ENCODE measurements at regions not wholly inside any gene's neighbourhood (a gene's known extent, or its start where the extent isn't known, plus 50 kb on each side); places are given as distances from the start of the nearest gene placed in this dataset.

DNA sequence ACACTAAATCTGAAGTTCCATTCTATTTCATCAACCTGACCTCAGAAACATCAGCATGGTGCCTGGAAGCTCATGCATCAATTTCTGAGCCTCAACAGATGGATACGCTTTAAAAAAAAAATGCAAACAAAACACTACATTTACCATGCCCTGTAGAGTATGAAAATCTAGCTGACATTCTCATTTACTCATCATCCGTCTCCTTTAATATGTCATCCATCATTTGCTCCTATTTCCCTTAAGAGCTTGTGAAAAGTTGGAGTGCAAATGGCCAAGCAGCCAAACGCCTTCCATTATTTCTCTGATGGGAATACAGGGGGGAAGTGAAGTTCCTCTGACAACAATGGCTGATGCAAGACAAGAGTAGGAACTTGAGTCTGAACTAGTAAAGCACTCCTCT is 295.0 kb downstream of the TGFB2 start:
- TF ChIP-seq, protein P1, sequence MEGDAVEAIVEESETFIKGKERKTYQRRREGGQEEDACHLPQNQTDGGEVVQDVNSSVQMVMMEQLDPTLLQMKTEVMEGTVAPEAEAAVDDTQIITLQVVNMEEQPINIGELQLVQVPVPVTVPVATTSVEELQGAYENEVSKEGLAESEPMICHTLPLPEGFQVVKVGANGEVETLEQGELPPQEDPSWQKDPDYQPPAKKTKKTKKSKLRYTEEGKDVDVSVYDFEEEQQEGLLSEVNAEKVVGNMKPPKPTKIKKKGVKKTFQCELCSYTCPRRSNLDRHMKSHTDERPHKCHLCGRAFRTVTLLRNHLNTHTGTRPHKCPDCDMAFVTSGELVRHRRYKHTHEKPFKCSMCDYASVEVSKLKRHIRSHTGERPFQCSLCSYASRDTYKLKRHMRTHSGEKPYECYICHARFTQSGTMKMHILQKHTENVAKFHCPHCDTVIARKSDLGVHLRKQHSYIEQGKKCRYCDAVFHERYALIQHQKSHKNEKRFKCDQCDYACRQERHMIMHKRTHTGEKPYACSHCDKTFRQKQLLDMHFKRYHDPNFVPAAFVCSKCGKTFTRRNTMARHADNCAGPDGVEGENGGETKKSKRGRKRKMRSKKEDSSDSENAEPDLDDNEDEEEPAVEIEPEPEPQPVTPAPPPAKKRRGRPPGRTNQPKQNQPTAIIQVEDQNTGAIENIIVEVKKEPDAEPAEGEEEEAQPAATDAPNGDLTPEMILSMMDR (IDR thresholded peaks at IDR 0.05; ENCODE audit: insufficient read depth, low read length, poor library complexity, severe bottlenecking), result no peak
- TF ChIP-seq EZH2phosphoT487 (conservative IDR thresholded peaks at IDR 0.05; ENCODE audit: low read length), result no peak
- Histone ChIP-seq H3K4me2 (ENCODE audit: low read depth, low read length, poor library complexity, severe bottlenecking) (no peak overlapping the region), H3K9ac (ENCODE audit: low read length) (no peak overlapping the region), H3K27me3 (ENCODE audit: low read length) (no peaks in the 10 kb centered on the region), H3K36me3 (ENCODE audit: low read length) (no peaks in the 10 kb centered on the region), H3K9me3 (ENCODE audit: insufficient read depth, low read length) (no peaks in the 10 kb centered on the region), H2AFZ (ENCODE audit: low read depth, low read length, severe bottlenecking) (no peak overlapping the region), H3F3A (ENCODE audit: insufficient read depth) (no peaks in the 10 kb centered on the region), H3K9me2 (replicated peaks; ENCODE audit: insufficient read depth, low read length) (no peaks in the 10 kb centered on the region), H4K20me1 (ENCODE audit: low read depth, low read length) (no peaks in the 10 kb centered on the region), H3K4me3 (ENCODE audit: insufficient read depth, low read length, poor library complexity, severe bottlenecking) (no peak overlapping the region), H3K79me2 (ENCODE audit: insufficient read depth, low read length) (no peaks in the 10 kb centered on the region), H3K27ac (ENCODE audit: low read depth, low read length) (no peak overlapping the region)

DNA sequence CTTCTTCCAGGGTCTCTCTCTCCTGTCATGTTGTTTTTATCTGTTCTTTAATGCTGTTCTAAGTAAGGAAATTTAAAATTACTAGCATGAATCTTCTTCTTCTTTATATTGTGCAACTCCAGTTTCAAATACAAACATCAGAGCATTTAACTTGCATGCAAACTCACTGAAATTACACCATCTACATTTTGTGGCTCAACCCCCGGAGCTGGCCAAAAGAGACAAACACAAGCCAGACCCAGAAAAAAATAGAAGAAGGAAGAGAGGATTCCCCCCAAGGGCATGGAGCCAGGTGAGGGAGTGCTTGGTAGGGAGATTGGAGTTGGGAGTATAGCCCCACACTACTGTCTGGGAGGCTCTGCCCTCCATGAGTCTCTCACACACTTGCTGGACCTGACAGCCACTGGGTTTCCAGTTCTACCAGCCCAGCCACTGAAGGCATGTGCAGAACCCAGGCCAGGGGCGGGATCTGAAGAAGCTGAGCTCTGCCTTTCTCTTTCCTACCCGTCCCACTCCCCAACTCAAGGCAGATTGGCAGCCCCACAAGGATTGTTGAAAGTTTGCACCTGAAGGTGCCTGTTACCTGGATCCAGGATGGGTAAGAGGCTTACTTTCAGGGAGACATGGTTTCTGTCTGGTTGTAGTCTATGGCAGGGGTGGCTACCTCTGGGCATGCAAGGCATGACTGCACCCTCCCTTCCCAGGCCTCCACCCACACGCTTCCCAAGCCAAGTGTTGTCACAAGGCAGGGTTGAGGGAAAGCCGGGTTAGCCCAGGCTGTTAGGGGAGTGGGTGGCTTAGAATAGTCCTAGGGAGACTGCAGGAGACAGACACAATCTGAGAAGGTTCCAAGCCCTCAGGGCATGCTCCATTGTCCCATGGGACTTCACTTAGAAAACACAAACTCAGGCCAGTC is 297.2 kb downstream of the TGFB2 start:
- no peaks in the 10 kb centered on the region for H3K9me2 ChIP-seq (replicated peaks; ENCODE audit: insufficient read depth, low read length)
- H3K9me3 ChIP-seq (ENCODE audit: insufficient read depth, low read length), result no peaks in the 10 kb centered on the region
- no peaks in the 10 kb centered on the region for H3K27me3 ChIP-seq (ENCODE audit: low read length)
- H4K20me1 ChIP-seq (ENCODE audit: low read depth, low read length), result no peaks in the 10 kb centered on the region
- no peaks in the 10 kb centered on the region for H3F3A ChIP-seq (ENCODE audit: insufficient read depth)
- no peaks in the 10 kb centered on the region for H3K36me3 ChIP-seq (ENCODE audit: low read length)
- TF ChIP-seq, protein P1 (IDR thresholded peaks at IDR 0.05; ENCODE audit: insufficient read depth, low read length, poor library complexity, severe bottlenecking), result no peak
- TF ChIP-seq EZH2phosphoT487 (conservative IDR thresholded peaks at IDR 0.05; ENCODE audit: low read length), result no peak
- H3K4me2 ChIP-seq (ENCODE audit: low read depth, low read length, poor library complexity, severe bottlenecking), result no peak overlapping the region
- H3K79me2 ChIP-seq (ENCODE audit: insufficient read depth, low read length), result no peaks in the 10 kb centered on the region
- H2AFZ ChIP-seq (ENCODE audit: low read depth, low read length, severe bottlenecking), result no peak overlapping the region
- H3K4me3 ChIP-seq (ENCODE audit: insufficient read depth, low read length, poor library complexity, severe bottlenecking), result no peak overlapping the region
- no peak overlapping the region for H3K9ac ChIP-seq (ENCODE audit: low read length)
- no peak overlapping the region for H3K27ac ChIP-seq (ENCODE audit: low read depth, low read length)

DNA sequence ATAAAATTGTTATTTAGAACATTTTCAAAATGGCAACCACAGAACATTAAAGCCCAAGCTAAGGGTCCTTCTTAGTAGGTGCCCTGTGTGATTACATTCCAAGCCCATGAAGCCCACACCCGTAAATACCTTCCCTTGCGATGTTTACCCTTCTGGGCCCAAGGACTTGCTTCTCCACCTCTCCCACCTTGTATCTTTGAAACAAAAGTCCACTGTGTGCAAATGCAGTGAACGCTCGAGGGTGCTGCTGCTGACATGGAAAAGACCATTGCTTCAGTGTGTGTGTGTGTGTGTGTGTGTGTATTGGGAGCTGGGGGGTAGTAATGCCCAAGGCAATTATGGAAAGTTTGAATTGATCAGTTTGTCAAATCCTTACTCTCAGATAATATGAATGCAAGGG is 298.1 kb downstream of the TGFB2 start:
- TF ChIP-seq EZH2phosphoT487 (conservative IDR thresholded peaks at IDR 0.05; ENCODE audit: low read length), result no peak
- TF ChIP-seq, protein P1 (IDR thresholded peaks at IDR 0.05; ENCODE audit: insufficient read depth, low read length, poor library complexity, severe bottlenecking), result no peak
- H3K27ac ChIP-seq (ENCODE audit: low read depth, low read length), result no peak overlapping the region
- no peak overlapping the region for H3K9ac ChIP-seq (ENCODE audit: low read length)
- H3F3A ChIP-seq (ENCODE audit: insufficient read depth), result no peaks in the 10 kb centered on the region
- H3K79me2 ChIP-seq (ENCODE audit: insufficient read depth, low read length), result no peaks in the 10 kb centered on the region
- no peak overlapping the region for H2AFZ ChIP-seq (ENCODE audit: low read depth, low read length, severe bottlenecking)
- no peaks in the 10 kb centered on the region for H4K20me1 ChIP-seq (ENCODE audit: low read depth, low read length)
- no peaks in the 10 kb centered on the region for H3K27me3 ChIP-seq (ENCODE audit: low read length)
- no peaks in the 10 kb centered on the region for H3K9me3 ChIP-seq (ENCODE audit: insufficient read depth, low read length)
- no peak overlapping the region for H3K4me2 ChIP-seq (ENCODE audit: low read depth, low read length, poor library complexity, severe bottlenecking)
- no peaks in the 10 kb centered on the region for H3K36me3 ChIP-seq (ENCODE audit: low read length)
- no peak overlapping the region for H3K4me3 ChIP-seq (ENCODE audit: insufficient read depth, low read length, poor library complexity, severe bottlenecking)
- no peaks in the 10 kb centered on the region for H3K9me2 ChIP-seq (replicated peaks; ENCODE audit: insufficient read depth, low read length)
